Skin of body (tissue), 1 donor: ENCODE measurements at regions not wholly inside any gene's neighbourhood (a gene's known extent, or its start where the extent isn't known, plus 50 kb on each side); places are given as distances from the start of the nearest gene placed in this dataset.
"Not testable (repeated sequence)": the region's sequence is repeated elsewhere in the genome, so short reads cannot be mapped to it uniquely, and the experiment has no call there.

ENCODE experiments used
- DNase-seq: peaks from one replicate; lab custom pipeline; 2025; lab: John Stamatoyannopoulos, UW

DNA sequence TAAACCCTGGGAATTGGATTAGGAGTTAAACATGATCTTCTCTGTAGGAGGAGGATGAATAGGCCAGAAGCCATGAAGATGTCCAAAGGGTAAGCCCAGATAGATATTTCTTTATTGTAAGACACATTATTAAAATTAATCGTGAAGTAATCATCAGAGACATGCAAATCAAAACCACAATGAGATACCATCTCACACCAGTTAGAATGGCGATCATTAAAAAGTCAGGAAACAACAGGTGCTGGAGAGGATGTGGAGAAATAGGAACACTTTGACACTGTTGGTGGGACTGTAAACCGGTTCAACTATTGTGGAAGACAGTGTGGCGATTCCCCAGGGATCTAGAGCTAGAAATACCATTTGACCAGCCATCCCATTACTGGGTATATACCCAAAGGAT lies 741.2 kb upstream of the ZNF608 start:
- DNase-seq: not testable (repeated sequence)

DNA sequence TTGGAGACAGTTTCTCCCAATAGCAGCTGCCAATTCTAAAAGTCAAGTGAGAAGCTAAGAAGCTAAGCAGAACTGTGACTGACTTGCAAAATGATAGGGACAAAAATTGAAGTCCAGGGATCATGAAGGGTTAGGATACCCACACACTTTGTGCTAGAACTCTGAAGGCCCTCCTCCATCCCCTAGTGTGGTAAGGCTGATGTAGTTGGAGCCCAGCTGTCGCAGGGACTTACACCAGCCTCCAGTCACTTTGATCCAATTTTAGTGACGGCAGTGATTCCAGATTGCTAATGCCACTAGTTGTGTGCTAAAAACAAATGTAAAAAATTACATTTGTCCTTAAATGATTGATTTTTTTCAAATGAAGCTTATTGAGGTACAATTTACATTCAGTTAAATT lies 742.7 kb upstream of the ZNF608 start:
- no peak for DNase-seq

DNA sequence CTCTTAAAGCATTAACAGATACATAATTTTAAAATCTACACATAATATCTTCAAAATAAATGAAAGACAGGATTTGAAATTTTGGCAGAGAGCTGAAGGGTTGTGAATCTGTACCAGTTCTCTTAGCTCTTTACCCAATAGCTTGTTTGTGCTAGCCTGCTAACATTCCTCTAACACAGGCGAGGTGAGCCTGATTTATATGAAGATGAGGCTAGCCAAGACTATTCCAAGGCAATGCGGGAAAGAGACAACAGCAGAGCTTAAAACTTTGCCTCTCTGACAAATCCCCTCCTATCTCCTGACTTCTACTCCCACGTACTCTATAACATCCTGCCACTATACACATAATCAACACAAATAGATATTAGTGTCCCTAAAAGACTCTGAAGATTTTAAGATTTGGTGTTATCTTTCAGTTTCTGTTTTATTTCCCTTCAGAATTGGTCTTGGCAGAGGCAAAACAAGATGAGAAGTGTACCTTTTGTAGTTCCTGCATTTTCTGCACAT lies 745.6 kb upstream of the ZNF608 start:
- DNase-seq: no peak

DNA sequence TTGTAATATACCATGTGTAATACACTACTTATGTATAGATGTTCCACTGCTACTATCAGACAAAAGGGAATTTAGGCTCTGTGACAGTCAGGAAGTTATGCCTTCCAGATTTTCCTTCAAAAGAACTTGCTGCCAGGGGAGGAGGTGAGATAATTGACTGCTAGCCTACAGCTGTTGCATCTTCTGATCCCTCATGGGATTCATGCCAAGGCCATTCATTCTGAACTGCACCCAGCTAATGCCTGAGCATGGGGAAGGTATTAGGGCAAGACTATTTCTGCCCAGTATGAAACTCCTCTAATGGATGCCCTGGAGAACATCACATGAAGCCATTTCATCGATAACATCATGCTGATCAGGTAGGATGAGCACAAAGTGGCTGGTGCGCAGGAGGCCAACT lies 746.5 kb upstream of the ZNF608 start:
- no peak for DNase-seq

DNA sequence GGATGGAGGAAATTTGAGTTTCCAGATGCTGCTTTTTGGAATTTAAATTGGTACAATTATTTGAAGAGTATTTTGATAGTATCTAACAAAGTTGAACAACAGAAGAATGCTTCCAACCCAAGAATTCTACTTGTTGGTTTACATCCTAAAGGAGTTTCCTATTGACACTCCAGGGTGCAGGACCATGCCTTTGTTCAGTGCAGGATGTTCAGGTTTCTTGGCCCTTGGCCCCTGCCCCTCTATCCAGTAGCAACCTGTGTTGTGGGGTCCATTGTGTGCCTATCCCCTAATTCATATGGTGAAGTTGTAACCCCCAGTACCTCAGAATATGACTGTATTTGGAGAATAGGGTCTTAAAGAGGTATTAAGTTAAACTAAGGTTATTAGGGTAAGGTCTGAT lies 750.0 kb upstream of the ZNF608 start:
- DNase-seq: no peak

DNA sequence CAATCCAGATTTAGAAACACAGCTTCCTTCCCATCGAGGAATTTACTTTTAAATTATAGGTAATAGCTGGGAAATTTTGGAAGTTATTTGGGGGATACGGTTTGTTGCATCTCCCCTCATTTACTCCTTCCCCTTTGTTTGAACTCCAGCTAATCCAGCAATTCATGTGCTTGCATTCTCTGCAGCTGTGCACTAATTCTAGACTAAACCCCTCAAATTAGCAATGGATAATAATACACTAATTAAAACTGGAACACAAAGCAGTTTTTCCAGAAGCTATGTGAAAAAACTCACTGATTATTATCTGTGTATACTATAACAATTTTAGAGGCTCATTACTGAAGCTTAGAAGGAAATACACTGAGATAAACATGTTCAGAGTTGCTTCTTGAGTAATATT lies 751.2 kb upstream of the ZNF608 start:
- DNase-seq: no peak

DNA sequence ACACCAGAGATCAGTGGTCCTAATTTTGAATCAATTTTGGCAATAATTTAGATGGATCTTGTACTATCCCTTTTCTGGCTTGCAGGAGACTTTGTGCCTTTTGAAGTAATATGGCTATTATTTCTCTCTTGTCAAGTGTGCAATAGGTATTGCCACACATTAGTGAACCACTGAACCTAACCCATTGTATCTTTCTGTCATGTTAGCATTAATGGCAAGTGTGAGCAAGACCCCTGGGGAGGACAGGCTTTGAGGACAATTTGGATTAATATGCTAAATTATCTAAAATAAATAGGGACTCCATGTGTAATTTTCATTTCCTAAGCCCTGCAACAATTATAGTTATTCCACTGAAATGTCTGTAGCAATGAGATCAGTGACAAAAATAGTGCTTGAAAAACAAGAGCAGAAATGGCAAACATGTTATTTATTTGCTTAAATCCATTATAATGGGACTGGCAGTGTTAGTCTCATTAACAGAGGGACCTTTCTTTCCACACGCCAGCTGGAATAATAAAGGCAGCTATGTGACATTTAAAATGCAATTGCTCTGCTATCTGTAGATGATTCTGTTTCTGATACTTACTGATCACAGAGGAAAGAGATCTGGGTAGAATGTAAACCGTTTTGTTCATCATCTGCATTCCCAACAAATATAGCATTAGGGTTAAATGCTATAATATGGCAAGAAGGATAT lies 753.3 kb upstream of the ZNF608 start:
- DNase-seq: peak; percentile 61

DNA sequence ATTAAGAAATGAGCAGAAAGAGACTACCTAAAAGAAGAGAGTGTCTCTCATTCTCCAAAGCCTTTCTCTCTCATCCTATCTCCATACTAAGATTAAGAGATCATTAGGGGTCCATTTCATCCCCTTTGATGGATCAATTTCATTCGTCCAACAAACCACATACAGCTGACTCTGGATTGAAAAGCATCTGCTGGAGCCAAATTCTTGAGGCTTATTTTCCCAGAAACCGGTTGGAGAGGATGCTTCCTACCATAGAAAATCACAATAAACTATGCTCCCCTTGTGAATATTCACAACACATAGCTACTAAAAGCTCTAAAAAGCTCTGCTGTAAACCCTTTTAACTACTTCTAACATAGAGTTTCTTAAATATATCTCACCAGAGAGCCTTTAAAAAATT lies 755.0 kb upstream of the ZNF608 start:
- no peak for DNase-seq

DNA sequence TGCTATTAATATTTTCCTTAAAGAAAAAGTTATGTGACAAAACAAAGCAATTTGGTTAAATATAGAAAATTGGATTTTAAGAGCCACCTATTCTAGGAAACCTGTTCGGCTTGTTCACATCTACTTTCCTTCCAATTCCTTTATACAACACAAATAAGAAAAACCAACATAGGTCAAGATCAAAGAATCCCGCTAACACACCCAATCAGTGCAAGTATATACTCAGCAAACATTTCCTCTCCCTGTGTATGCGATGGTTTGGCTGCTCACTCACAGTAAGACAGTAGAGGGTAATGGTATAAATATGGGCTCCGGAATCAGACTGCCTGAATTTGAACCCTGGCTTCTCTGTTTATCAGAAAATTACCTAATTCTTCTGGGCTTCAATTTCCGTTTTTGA lies 757.5 kb upstream of the ZNF608 start:
- no peak for DNase-seq

DNA sequence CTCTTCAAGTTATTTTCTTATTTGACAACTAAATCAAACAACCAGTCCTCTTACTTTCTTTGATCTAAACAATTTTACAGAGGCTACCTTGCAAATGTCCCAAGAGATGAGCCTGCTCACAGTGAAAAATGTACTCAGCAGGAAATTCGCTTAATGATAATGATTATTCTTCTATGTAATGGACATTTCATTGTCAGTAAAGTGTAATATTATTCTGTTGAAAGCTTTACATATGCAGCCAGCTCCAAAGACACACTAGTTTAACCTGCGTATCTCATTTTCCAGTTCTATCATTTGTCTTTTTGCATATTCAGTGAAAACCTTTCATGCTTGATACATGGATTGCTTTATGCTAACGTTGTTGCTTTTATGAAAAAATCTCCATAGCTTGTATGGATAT lies 758.7 kb upstream of the ZNF608 start:
- DNase-seq: no peak

DNA sequence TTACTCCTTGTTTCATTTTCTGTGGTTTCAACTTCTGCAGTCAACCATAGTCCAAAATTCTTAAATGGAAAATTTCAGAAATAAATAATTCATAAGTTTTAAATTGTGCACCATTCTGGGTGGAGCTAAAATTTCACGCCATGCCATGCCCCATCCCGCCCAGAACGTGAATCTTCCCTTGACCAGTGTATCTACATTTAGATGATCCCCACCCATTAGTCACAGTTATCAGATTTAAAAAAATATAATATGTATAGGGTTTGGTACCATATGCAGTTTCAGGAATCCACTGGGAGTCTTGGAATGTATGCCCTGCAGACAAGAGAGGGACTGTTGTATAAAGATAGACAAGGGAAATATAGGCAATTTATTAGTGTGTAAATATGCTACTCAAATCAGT lies 759.7 kb upstream of the ZNF608 start:
- DNase-seq: no peak

DNA sequence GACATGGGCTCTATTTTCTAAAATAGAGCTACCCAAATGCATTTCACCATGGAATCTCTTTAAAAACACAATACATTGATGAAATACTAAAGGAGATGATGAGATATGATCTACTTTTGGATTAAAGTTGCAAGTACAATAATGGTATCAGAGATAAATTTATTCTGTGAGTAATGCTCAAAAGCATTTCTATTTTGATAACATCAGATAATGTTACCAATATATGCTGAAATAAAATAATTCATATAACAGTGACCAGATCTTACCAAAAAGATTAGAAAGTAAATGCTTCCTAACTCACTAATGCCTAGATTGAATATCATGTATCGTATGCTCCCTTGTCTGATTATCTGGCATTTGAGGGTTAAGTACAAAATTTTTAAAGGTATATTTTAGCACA lies 761.8 kb upstream of the ZNF608 start:
- no peak for DNase-seq

DNA sequence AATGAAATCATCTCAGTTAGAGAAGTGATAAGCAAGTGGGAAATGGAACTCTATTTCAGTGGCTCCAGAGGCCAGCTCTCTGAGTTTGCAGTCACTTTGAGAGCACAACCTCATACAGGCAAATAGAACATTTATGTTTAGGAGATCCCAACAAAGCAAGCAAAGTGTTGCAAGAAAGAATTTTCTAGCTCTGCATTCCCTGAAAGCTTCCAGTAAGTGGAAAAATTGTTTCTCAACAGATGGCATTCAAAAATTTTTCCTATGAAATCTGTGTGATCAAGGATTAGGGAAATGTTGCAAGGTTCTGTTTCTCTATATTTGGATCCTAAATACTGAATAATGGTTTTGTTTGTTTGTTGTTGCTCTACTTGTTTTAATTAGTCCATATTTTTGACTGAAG lies 764.2 kb upstream of the ZNF608 start:
- no peak for DNase-seq

DNA sequence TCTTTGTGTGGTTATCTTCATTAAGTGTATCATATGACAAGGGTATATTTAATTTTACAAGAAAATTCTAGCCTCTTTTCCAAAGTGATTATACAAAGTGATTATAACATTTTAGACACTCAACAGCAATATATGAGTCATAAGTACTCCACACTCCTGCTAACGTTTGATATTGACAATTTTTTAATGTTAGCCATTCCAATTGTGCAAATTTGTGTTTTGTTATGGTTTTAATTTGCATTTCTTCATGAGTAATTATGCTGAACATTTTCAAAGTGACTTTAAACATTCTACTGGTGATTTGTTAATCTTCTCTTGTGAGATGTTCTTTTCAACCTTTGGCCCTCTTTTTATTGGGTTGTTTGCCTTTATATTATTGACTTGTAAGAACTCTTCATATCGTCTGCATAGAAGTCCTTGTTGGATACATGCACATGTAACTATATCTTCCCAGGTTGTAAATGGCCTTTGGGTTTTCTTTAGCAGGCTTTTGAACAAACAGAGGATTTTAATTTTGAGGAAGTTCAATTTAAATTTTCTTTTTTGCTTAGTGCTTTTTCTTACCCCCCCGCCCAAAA lies 771.6 kb upstream of the ZNF608 start:
- no peak for DNase-seq

DNA sequence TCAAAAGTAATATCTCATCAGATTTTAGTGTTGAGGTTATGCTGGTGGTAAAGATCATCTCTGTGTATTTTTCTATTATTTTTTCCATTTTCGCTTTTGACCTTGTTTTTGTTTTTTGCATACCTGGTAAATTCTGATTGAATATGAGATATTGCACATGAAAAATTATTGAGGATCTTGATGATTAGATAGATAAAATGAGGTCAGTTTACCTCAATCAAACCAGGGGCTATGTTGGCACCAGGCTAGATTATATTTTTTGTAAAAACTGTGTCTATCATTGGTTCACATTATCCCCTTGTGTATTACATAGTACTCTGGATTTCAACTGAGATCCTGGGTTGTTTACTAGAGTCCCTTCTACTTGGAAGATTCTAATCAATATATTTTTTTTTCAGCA lies 774.9 kb upstream of the ZNF608 start:
- no peak for DNase-seq

DNA sequence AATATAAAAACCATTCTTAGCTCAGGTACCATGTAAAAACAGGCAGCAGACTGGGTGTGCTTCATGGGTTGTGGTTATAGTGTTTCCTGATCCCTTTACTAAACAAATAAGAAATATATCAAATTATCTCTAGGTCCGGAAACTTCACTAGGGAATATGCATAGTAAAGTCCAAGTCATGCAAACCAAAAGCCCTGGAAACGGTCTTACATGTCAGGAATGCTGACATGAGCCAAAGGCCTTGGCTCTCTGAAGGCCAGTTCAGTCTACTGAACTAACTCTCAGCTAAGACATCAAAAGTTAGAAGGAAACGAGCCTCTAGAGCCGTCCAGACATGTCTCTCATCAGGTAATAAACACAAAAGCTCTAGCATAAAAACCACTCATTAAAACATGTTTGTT lies 778.9 kb upstream of the ZNF608 start:
- DNase-seq: no peak

DNA sequence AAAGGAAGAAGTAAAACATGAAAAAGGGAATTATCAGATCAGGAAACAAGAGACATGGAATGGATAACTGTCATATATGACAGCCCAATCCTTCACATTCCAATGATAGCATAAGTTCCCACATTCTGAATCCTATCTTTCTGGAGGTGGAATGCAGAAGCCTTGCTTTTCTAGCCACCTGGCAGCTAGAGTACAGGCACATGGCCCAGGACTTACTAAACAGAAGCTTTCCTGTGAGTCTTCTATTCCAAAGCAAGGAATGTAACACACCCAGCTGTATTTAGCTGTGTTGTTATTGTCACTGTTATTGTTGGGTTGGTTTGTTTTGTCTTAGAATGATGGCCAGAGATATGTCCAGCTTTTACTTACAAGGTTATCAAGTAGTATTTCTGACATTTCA lies 780.5 kb upstream of the ZNF608 start:
- no peak for DNase-seq

DNA sequence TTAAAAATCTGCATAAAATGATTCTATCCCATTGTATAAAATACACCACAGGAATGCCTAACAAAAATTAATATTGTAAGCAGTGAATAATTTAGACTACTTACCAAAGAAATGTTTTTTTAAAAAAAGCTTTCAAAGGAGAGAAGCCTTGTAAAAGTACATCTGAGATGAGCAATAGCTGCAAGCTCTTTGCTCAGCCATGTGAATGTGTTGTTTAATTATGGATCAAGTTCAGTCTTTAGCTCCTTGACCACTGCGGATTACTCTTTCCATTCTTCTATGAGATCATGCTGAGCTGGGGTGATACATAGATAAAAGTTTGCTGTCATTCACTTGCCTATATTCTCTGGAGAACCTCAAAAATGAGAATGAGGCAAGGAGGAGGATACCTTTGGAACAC lies 782.4 kb upstream of the ZNF608 start:
- DNase-seq: no peak

DNA sequence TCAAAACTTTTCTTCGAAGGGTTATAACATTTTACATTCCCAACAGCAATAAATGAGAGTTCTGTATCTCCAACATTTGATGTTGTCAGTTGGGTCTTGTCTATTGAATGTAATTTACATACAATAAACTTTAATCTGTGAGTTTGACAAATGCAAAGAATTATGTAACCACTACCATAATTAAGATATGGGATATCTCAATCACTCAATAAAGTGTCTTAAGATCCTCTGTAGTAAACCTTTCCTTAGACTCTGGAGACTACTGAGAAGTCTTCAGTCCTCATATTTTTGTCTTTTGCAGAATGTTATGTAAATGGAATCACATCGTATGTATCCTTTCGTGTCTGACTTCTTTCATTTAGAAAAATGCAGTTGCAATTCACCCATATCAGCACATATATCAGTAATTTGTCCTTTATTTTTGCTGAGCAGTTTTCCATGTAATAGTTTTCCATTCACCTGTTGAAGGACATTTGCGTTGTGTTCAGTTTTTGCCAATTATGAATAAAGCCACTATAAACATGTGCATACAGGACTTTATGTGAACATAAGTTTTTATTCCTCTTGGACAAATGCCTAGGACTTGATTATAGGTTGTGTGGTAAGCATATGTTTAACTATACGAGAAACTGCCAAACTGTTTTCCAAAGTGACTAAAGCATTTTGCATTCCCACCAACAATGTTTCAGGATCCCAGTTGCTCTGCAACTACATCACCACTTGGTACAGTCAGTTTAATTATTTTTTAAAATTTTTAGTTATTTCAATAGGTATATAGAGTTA lies 784.6 kb upstream of the ZNF608 start:
- DNase-seq: peak; percentile 17

DNA sequence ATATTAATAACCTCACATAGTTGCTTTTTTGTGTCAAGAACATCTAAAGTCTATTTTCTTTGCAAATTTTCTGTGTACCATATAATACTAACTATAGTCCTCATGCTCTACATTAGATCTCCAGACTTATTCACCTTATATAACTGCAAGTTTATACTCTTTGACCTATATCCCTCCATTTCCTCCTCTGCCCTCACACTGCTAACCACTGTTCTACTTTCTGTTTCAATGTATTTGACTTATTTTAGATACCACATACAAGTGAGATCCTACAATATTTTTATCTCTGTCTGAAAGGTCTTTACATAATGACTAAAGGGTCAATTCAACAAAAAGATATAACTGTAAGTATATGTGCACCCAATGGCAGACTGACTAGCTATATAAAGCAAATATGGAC lies 789.7 kb upstream of the ZNF608 start:
- no peak for DNase-seq

DNA sequence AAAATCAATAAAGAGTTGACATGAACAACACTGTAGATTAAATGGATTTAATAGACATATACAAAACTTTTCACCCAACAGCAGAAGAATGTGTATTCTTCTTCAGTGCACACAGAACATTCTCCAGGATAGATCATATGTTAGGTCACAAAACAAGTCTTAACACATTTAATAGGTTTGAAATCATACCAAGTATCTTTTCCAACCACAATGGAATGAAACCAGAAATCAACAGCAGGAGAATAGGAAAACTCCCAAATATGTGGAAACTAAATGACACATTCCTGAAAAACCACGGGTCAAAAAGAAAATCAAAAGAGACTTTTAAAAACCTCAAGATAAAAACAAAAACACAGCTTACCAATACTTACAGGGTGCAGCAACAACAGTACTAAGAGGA lies 790.1 kb upstream of the ZNF608 start:
- no peak for DNase-seq

DNA sequence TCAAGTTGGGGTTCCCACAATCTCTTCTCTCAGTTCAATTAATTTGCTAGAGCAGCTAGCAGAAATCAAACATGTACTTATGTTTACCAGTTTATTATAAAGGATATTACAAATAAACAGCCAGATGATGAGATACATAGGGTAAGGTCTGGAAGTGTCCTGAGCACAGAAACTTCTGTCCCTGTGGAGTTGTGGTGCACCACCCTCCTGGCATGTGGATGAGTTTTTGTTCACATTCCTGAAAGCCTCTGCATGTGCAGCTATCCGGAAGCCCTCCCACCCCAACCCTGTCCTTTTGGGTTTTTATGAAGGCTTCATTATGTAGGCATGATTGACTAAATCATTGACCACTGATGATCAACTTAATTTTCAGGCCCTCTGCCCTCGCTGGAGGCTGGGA lies 791.2 kb upstream of the ZNF608 start:
- no peak for DNase-seq

DNA sequence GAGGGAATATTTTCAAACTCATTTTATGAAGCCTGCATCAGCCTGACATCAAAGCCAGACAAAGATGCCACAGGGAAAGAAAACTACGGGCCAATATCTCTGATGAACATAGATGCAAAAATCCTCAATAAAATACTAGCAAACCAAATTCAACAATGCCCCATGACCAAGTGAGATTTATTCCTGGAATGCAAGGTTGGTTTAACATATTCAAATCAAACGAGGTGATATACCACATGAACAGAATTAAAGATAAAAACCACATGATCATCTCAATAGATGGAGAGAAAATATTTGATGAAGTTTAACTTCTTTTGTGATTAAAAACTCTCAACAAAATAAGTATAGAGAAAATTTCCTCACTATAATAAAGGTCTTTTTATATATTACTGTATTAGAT lies 792.0 kb upstream of the ZNF608 start:
- DNase-seq: no peak
